RWPE1 (cell line): ENCODE measurements at regions not wholly inside any gene's neighbourhood (a gene's known extent, or its start where the extent isn't known, plus 50 kb on each side); places are given as distances from the start of the nearest gene placed in this dataset.

Experiments
- CTCF ChIA-PET: fragments of 350-600 bp; sonication (Branson Sonifier 250); formaldehyde crosslinking; extraction: SDS; loops from one replicate; lab custom pipeline; 2021; lab: Yijun Ruan, JAX
- POLR2A ChIA-PET: fragments of 400-600 bp; formaldehyde crosslinking; extraction: SDS; loops from one replicate; lab custom pipeline; 2020; ENCODE audit warnings: antibody characterized with exemption; ENCODE audit not compliant: low non-redundant PET; lab: Yijun Ruan, JAX
- DNase-seq: peaks from one replicate; pipeline ENCODE4 v3.0.0; 2012; ENCODE audit warnings: low spot score
- H3K27ac ChIP-seq: fragments of 450-650 bp; 2 replicates; pipeline ENCODE4 v1.5.1; 2017
- CTCF ChIP-seq: fragments of 450-650 bp; conservative IDR thresholded peaks from 2 replicates; pipeline ENCODE4 v1.5.1; 2017; ENCODE audit warnings: low read depth, mild to moderate bottlenecking

GRCh38 chr5:172558076-172558976 lies 82.7 kb upstream of the NEURL1B start:
- ChIA-PET POLR2A (no interaction called here), CTCF (no interaction called here)
- TF ChIP-seq CTCF, result no peak
- peak overlapping the region; percentile 85 for H3K27ac ChIP-seq
- DNase-seq, result no peak

GRCh38 chr5:172556971-172557461 lies 84.0 kb upstream of the NEURL1B start:
- no peak overlapping the region for H3K27ac ChIP-seq
- no peak for TF ChIP-seq CTCF
- ChIA-PET CTCF (interaction anchor here (0.6 kb wide), 1 partner anchor 140 kb away, joined by 3 read pairs; no protein-coding TSS in a partner anchor), POLR2A (no interaction called here)
- no peak for DNase-seq

GRCh38 chr5:172556262-172556661 lies 84.8 kb upstream of the NEURL1B start:
- H3K27ac ChIP-seq, result no peak overlapping the region
- DNase-seq, result no peak
- CTCF ChIA-PET, result interaction anchor here (0.6 to 0.7 kb wide), 3 partner anchors 46 to 141 kb away, joined by 3 read pairs; no protein-coding TSS in a partner anchor
- no peak for TF ChIP-seq CTCF
- POLR2A ChIA-PET, result no interaction called here

- POLR2A ChIA-PET, result no interaction called here
- no peak overlapping the region for H3K27ac ChIP-seq
- TF ChIP-seq CTCF, result no peak
- DNase-seq, result no peak
- CTCF ChIA-PET, result interaction anchor here (1.5 kb wide), 1 partner anchor 19 kb away, joined by 3 read pairs; no protein-coding TSS in a partner anchor
These were observed 86.5 kb upstream of the NEURL1B start for GRCh38 chr5:172554562-172554961.

- ChIA-PET CTCF (interaction anchor here (0.7 to 1.5 kb wide), 3 partner anchors 18 to 494 kb away, joined by 3 read pairs; no protein-coding TSS in a partner anchor), POLR2A (no interaction called here)
- no peak for DNase-seq
- no peak for TF ChIP-seq CTCF
- no peak overlapping the region for H3K27ac ChIP-seq
These were observed 87.2 kb upstream of the NEURL1B start for GRCh38 chr5:172553903-172554302.

GRCh38 chr5:172553167-172553566 lies 87.9 kb upstream of the NEURL1B start:
- no peak for TF ChIP-seq CTCF
- H3K27ac ChIP-seq, result no peak overlapping the region
- POLR2A ChIA-PET, result no interaction called here
- CTCF ChIA-PET, result interaction anchor here (0.7 to 1.5 kb wide), 3 partner anchors 18 to 493 kb away, joined by 3 read pairs; no protein-coding TSS in a partner anchor
- no peak for DNase-seq
